ENCODE measurements at regions not wholly inside any gene's neighbourhood (a gene's known extent, or its start where the extent isn't known, plus 50 kb on each side); places are given as distances from the start of the nearest gene placed in this dataset.

DNA sequence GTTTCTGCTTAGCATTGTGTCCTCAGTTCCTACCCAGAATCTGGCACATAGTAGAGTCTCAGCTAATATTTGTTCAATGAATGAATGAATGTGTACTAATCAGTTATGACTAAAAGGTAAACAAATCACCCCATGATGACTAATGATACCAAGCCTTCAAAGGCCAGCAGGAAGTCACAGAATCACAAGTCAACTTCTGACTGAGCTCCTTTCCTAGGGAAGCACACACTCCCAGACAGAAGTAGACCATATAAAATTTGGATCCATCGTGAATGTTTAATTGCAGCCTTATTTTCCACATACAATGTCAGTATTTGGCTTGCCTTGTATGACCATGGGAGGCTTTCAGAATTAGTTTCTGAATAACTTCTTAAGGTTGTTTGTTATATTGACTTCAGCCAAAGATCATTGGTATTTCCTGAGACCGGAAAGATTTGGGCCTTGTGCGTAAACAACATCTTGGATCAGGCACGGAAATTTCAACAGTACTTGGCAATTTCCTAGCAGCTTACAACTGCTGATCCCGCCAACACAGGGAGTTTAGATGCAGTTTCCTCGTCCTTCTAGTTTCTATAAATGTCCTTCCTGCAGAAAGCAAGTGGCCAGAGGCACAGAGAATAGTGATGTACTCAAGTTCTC, 185.9 kb upstream of the ATP1B1 start:
- no peak for DNase-seq

DNA sequence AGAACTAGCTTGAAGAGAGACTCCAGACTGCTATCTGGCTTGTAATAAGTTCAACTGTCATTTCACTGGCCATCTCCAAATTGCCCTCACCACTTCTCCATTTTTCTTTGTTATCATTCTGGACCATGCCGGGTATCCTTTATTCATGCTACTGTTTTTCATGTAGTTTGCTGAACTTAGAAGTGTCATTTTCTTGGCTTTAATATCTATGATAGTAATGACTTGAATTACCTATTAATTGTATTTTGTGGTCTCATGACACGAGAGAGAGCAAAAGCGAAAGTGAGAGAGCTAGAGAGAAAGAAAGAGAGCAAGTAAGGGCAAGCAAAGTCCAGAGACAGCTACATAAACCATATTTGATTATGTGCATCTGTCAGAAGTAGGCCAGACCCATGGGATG, 184.9 kb upstream of the ATP1B1 start:
- DNase-seq: no peak

DNA sequence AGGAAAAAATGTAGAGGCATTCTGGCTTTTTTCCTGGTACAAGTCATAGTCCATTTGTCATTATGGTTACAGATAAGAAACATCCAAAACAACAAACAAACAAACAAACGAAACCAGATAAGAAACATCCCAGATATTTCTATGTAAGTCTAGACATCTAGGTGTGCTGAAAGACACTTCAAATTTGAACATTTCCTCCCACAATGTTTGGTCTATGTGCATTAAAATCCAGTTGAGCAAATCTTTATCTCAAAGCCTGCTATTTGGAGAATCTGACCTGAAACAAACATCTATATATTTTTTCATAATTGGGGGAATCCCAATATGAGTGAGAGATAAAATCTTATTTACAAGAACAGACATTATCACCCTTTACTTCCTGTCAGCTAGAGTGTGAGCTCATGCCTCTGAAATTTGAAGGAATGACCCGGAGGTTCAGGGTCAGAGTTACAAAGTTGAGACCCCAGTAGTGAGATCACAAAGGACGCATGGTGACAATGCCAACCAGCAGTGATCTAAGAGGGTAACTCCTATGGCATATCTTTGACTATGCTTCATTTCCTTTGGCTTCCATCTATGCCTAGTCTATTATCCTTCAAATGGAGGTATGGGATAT, 182.9 kb upstream of the ATP1B1 start:
- no peak for DNase-seq

DNA sequence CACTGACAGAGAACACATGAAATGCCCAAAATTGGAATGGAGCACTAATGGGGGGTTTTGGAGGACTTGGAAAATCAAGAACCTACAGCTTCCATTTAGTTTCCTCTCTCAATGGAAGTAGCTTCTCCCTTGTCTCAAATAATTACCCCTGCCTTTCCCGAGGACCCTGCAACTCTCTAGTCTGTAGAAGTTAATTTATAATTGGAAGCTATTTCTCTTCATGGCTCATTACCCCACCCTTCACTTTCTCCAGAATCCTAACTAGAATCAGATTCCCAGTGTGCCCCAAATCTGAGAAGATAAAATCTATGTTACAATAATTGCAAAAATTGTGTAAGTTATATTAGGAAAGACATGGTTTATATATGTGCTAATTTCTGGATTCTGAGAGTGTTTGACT, 181.5 kb upstream of the ATP1B1 start:
- no peak for DNase-seq

DNA sequence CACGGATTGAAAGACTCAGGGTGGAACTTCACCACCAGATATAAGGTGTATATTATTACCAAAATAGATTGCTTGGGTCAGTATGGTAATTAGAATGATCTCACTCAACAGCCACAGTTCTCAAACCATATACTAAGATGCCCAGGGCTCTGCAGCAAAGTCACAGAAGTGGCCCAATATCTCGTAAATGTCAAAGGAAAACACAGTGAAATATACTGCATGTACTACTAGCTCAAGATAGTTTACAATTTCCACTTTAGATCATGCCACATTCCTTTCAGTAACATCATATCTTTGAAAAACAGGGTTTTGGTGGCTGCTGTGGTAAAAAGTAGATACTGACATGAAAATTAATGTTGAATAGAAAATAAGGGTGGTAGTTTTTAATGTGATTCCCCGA, 180.3 kb upstream of the ATP1B1 start:
- no peak for DNase-seq

DNA sequence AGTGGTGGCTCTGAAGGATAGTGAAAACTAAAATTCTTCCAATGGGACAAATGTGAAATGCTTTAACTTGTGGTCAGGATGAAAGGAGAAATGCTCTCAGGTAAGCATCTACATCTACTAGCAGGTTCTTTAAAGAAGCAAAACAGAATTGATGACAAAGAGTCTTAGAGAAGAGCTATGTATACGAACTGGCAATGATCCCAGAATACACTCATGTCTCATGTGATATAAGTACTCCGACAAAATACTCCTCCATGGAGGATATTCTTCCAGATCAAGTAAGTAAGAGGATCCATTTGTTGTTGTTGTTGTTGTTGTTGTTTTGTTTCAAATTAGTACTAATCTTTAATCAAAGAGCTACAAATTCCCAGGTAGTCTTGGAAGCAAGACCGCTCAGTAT, 174.0 kb upstream of the ATP1B1 start:
- no peak for DNase-seq

DNA sequence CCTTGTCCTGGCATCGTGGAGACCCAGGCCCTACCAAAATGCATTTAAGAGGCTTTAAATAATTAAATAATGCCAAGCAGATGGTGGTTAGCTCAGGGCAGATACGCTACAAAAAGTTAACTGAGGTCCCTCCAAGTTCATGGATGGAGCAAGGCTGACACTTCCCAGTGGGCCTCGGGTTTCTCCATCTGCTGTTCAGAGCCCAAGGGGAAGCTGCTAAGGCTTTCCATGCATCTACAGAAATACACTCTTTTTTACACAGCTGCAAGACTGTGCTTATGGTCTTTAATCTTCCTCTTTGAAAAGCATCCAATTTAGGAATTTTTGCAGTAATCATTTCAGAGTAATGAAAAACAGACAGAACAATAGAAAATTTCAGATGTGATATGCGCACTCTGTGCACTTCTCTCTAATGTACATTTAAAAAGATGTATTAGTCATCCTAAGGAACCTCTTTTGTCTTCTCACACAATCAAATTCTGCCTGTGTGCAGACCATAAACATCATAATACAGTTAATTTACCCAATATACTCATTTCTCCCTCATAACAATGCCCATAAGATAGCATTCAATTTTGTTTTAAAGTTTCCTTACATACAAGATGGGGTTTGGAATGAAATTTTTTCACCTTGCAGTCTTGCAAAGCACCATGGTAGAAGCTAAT, 173.2 kb upstream of the ATP1B1 start:
- DNase-seq: no peak

DNA sequence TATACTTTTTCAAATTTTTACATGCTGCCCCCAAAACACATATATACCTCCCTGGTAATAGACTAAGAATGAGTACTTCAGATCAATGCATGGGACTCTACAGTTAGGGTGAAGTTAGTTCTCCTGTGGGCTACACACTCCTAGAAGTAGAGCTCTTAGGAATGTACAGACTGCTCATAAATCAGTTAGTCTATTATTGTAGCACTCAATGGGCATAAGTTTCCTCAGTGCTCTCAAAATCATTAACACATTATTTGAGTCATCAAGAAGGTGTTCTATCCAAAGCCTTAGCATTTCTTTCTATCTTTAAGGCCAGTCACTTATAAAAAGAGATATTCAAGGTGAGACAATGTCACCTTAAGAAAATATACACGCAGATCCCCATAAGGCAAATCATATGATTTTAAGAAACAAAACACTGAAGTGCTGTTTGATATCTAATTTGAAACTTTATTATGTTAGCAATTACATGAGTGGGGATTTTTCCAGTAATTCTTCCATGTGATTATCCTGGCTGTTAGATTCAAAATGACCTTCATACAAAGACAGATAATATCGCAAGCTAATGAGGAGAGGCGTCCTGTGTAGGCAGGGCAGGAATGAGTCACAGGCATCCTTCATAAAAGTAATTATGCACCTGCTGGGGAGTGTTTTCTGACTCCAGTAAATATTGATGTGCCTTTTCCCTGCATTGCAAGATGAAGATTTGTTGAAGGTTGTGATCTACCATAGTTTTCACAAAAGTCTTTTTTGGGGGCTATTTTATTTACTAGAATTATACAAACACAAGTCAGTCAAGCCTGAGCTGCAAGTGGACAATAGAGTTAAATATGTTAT, 167.2 kb upstream of the ATP1B1 start:
- DNase-seq: no peak

DNA sequence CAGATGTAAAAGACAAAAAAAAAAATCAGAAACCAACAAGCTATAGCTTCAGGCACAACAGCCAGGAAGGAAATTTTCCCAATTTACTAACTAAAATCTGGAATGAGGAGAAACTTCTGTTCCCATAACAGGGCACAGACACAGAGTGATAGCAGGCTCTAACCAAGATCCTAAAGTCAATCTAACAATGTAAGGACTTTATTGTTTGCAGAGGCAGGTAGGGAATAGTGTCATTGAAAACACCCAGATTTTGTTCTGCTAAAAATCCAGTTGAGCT, 166.6 kb upstream of the ATP1B1 start:
- DNase-seq: no peak

DNA sequence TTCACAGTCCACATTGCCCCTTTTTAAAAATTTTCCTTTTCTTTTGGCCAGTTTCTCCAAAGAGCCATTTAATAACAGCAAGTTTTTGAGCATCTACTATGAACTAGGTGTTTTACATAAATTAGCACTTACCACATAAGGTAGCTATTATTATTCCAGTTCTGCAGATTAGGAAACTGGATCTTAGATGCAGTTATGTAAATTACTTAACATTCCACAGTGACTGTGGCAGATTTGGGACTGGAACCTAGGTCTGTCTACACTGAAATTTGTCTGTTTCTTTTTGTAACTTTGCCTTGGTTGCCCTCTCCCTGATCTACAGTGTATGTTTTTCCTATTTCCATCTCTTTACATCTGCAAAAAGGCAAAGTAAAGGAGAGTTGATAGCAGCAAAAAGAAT, 164.8 kb upstream of the ATP1B1 start:
- DNase-seq: no peak

DNA sequence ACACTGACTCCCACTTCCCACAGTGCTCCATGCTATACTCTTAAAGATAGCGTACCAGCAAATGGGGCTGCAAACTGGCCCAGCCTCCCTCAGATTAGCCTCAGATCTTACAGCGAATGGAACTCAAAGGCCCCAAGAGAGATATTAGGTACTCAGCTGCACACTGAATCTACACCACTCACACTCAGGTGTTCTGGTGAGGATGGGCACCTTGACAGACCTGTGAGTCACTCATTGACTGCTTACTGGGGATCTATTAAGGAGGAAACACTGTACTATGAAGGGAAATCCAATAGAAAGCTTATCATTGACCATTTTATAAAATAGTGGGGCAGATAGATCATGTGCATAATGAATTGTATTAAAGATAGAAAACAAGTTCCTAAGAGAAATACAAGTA, 164.3 kb upstream of the ATP1B1 start:
- no peak for DNase-seq

DNA sequence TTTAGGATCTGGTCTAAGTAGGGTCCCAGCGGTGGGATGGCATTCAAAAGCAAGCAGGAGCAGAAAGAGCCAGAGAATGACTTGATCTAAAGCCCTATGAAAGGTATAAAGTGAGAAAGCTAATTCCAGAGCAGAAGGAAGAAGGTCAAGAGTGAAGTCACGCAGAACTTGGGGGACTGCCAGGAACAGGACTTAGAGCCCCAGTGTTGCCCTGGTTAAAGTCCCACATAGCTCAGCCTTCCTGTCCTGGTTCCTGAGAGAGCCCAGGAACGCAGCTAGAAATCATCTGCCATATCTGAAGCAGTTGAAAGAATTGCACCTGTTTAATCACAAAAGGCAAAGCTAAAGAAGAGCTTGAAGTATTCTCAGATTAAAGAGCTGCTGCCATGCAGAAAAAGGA, 160.6 kb upstream of the ATP1B1 start:
- no peak for DNase-seq

DNA sequence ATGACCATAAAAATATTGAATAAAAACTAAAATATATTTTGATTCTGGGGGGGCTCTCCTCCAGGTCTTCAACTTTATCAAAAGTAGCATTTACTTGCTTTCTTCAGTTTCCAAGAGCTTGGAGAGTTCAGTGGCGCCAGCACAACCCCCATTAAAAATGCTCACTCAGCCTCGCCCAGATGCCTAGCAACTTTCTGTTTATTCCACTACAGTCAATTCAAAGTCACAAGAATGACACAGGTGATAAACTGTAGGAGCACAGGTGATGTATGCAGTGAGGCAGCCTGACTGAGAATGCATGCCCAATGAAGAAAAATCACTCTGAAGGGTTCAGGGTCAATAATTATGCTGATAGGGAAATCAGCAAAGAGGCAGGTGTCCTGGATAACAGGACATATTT, 159.4 kb upstream of the ATP1B1 start:
- no peak for DNase-seq

DNA sequence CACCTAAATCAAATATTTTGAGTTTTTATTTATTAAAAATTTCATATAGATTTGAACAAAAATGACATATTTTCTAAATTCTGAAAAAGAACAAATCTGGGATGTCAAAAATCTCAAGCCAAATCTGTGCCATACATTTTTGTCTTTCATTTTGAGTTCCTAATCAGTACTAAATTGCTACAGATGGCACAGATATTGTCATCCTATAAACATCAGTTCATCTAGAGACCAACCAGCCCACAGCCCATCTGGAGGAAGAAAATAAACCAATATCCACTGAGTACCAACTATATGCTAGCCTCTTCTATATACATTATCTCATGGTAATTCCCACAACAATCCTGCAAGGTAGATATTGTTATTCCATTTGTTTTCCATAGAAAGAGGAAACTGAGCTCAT, 156.8 kb upstream of the ATP1B1 start:
- no peak for DNase-seq

DNA sequence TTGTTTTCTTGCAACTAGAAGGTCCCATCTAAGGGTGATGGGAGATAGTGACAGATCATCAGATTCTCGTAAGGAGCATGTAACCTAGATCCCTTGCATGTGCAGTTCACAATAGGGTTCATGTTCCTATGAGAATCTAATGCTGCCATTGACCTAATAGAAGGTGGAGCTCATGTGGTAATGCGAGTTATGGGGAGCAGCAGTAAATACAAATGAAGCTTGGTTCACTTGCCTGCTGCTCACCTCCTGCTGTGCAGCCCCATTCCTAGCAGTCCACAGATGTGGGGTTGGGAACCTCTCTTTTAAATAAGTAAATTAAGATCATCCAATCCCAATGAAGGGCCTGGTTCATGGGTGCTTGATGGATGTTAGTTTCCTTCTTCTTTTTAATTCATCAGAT, 148.7 kb upstream of the ATP1B1 start:
- no peak for DNase-seq

DNA sequence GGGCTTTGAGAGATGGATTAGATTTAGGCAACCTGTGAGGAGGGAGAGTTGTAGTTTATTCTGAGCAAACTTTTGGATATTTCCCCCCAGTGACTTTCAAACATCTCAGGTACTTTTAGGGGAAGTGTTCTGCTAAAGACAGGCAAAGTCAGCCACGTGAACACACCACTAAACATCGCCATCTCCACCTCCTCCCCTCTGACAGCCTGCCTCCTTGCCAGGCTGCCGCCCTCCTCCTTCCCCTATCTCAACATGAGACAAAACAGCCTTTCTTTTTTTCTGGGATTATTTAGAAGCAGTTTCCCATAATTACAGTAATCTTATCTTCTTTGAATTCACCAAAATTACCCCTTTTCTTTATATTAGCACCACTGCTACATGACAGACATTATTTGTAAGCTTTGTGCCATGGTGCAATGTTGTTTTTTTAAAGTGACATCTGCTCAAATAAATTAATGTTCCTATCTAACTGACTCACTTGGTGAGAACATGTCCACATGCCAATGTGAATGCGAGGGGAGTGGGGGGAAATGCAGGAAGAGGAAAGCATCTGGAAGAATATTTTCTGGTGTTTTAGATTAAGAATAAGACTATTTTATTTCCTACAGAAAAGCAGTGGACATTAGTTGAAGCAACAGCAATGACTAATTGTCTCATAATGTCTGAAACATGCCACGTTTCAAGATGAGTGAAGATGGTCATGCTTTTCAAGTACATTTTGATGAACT, 147.8 kb upstream of the ATP1B1 start:
- no peak for DNase-seq

DNA sequence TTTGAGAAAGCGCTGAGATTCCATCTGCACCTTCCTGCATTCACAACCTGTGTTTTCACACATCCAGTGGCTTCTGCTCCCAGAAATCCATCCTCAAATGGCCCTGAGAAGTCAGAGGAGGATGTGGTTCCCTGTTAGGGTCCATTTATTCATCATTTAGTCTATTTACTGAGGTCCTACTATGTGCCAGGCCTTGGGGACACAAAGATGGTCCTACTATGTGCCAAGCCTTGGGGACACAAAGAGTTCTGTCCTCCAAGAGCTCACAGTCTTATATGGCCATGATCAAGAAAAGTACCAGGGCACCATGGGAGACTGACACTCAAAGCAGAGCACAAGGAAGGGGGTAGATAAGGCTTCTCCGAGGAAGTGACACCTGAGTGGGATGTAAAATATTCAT, 147.1 kb upstream of the ATP1B1 start:
- no peak for DNase-seq

DNA sequence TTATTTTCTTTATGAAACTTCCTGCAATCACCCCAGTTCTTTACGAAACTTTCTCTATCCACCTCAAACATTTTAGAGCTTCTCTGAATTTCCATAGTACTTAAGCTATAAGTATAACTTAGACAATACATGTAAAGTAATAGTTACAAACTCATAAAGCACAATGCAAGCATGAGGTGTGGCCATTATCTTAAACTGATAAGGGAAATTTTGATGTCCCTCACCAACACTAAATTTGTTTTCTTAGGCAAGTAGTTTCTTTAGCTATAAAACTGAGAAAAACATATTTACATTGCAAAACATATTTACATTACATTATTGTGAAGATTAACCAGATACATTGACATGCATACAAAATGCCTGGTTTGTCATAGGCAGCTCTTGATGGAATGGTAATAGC, 146.4 kb upstream of the ATP1B1 start:
- DNase-seq: no peak

DNA sequence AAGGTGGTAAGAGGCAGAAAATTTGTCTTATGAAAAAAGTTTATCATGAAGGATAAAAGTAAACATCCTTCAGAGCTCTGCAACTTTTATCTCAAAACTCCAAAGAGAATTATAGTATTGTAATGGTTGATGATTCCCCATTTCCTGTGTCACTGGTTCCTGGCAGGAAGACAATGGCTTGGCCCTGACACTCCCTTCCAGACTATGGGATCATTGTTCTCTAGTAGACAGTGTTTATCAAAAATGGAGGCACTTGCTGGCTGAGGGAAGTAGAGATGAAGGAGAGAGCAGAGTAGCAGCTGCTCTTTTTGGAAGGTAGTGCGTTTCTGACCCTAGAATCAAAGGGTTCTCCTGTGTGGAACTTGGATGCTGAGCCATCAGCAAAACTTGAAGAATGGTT, 145.9 kb upstream of the ATP1B1 start:
- DNase-seq: no peak

DNA sequence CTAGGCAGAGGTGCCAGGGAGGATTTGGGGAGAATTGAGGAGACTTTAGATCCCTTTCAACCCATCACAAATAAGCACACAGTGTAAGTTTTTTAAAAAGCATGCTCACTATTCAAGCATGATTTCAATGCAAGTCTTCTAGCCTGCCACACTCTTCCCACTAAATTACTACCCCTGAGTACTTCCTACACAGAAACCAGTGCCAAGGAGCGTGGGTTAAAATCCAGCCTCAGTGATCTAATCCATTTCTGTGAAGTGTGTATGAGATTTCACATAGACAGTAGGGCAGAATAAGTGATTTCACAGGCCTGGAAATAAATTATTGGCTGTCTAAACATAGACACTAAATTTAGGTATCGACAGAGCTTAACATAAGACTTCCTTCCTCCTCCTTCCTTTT, 142.9 kb upstream of the ATP1B1 start:
- DNase-seq: no peak

DNA sequence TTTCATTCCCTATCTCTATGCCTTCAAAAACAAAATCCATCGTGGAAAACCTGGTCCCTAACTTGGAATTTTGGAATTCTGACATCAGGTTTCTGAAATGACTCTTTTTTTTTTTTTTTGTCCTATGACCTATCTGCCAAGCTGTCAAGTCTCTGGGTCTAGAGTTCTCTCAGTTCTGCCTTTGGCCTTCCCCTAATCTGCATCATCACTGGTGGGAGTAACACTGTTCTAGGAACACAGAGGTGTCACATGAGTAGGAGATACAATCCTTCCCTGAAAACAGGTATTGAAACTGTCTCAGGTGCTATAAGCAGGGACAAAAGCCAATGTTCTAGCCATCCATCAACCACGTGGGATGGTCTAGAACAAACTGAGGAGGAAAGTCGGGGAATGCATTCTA, 142.0 kb upstream of the ATP1B1 start:
- no peak for DNase-seq

DNA sequence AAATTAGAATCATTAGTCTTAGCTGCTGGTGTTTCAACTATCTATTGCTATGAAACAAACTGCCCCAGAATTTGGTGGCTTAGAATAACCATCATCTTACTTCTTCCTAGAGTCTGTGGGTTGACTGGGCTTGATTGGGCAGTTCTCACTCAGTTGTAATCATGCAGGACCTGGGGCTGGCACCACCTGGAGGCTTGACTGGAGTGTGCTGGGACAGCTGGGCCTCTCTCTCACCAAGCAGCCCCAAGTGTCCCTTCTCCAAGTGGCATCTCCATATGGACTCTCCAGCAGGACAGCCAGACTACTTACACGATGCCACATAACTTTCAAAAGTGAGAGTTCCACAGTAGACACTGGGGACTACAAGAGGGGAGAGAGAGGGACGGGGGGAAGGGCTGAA, 140.3 kb upstream of the ATP1B1 start:
- DNase-seq: no peak

DNA sequence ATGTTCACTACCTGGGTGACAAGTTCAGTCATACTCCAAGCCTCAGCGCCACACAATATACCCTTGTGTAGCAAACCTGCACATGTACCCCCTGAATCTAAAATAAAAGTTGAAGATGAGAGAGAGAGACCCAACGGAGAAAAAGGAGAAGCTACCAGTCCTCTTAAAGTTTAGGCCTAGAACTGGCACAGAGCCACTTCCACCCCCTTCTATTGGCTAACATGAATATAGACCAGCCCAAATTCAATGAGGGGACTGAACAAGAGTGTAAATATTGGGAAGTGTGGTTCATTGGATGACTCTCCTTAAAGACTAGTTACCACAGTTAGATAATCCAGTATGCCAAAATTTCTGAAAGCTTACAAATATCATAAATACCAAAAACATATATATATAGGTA, 139.9 kb upstream of the ATP1B1 start:
- no peak for DNase-seq

Data from activated CD8-positive, alpha-beta memory T cell treated with anti-CD3 and anti-CD28 coated beads for 24 hours (primary cell).